GM18519 (cell line): ENCODE measurements at regions not wholly inside any gene's neighbourhood (a gene's known extent, or its start where the extent isn't known, plus 50 kb on each side); places are given as distances from the start of the nearest gene placed in this dataset.
"Not testable (repeated sequence)": the region's sequence is repeated elsewhere in the genome, so short reads cannot be mapped to it uniquely, and the experiment has no call there.

Experiments
- ATAC-seq: cut with Tn5 transposase; IDR thresholded peaks from one replicate; pipeline ENCODE4 v1.9.1; 2021; ENCODE audit warnings: mild to moderate bottlenecking, moderate library complexity; ENCODE audit not compliant: unreplicated experiment, low FRiP score

DNA sequence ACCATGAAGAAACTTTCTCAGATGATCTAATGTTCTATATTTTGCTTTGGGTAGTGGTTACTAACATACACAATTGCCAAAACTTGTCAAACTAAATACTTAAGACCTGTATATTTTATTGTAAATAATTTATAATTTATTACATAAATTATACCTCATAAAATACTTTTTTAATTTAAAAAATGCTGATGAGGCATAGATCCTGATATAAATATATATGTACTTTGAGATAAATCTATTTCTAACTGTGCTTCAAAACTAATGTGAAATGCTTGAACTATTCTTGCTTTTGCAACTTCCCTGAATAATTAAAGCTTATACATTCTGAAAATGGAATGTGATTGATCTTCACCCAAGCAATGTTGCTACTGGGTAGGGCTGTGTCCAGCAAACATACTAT, 568.8 kb downstream of the INSC start:
- no peak for ATAC-seq

DNA sequence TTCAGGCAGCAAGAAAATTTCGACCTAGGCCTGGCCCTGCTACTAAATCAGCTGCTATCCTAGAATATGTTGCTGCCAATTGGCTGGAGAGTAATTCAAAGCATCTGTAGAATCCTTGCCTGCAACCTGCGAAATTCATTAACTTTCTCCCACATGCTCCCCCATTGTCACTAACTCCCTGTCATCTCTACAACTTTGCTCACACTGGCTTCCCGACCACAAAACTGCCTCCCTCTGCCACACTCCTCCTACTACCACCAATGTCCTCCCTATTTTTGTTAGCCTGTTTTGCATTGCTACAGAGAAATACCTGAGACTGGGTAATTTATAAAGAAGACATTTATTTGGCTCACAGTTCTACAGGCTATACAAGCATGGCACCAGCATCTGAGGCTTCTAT, 570.6 kb downstream of the INSC start:
- ATAC-seq: no peak

DNA sequence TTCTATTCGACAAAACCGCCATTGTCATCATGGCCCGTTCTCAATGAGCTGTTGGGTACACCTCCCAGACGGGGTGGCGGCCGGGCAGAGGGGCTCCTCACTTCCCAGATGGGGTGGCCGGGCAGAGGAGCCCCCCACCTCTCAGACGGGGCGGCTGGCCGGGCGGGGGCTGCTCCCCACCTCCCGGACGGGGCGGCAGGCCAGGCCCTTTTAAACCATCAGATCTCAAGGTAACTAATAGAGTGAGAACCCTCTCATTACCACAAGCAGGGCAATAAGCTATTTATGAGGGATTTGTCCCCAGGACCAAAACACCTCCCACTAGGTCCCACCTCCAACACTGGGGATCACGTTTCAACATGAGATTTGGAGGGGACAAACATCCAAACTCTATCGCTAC, 571.5 kb downstream of the INSC start:
- ATAC-seq: not testable (repeated sequence)

DNA sequence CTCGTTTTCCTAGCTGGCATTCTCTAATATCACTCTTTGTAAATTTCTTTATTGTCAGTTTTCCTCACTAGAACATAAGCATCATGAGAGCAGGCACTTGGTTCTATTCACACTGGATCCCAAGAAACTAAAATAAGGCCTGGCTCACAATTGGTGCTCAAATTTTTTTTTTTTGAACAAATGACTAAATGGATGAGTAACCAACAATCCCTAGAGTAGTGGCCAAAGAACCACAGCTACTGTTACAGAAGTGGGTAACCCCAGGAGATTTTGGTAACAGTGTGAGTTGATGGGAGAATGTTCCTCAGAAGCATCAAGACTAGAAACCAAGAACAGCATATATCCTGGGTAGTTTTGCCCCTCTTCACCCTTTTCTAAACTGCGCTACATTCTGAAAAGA, 572.6 kb downstream of the INSC start:
- no peak for ATAC-seq

DNA sequence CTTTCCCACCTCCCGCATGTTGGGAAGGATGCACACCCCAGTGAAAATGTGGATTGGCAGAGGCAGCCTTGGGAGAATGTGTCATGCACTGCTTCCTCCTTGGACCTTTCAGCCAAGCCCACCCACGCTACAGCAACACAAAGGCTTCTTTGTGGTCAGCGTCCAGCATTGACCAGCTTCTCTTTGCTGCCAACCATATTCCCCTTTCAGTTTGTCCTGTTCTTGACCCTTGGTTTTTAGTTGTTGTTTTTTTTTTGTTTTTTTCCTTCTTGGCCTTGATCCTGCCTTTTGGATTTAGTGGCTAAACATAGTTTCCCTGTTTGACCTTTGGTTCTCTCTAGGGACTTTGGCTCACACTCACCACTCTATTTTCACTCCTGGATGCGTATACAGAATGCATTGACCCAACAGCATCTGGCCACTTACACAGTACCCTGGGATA, 573.6 kb downstream of the INSC start:
- no peak for ATAC-seq

DNA sequence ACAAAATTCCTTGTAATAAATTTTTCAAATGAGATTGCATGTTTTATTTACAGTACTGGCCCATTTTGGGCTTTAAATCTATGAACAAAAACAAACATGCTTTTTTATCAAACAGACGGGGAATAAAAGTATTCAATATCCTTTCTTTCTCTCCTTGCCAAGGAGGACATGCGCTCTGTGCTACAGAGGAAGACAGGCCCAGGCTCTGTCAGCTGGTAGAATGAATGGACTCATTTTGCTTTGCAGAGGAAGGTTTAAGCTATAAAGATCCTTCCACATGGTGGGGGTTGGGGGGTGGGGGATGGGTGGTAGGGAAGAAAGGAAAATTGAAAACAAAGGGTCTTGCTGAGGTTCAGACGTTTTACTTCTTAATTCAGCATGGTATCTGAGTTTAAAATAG, 575.6 kb downstream of the INSC start:
- no peak for ATAC-seq

DNA sequence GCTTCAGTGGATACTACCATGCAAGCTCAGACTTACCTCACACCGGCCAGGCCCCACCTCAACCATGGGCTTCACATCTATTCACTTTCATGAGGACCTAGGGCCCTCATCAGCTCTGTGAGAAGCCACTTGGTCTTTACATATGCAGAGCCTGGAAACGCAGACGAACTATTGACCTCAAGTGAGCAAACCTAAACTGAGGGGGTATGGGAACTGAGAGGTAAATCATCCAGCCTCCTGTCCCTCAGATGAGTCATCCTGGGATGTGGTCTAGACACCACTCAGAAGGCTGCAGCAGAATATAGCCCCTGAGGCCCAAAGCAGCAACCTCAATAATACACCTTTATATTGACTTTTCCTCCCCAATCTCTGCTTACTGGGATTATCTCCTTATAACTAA, 578.0 kb downstream of the INSC start:
- ATAC-seq: peak; percentile 63

DNA sequence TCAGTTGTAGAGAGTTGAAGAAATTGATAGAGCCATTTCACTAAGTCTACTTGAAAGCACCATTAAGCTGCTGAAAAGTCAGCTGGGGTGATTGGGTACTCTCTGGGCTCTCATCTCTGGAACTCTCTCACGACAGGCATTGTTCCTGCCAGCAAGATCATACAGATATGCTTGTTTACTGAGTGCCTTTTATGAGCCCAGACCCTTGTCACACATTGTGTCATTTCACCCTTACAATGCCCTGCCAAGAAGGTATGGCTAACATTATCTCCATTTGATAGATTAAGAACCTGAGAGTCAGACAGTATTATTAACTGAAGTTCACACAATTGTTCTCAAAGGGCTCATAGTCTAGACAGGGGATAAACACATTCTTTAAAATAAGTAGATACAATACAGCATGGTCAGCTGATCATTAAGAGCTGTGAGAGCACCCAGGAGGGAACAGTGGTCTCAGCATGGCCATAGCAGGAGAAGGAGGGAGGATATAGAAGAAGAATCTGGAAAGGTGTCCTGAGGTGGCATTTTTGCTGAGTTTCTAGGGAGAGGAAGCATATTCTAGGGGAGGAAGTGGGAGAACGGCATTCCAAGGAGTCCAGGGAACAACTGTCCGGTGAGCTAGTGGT, 580.5 kb downstream of the INSC start:
- no peak for ATAC-seq

DNA sequence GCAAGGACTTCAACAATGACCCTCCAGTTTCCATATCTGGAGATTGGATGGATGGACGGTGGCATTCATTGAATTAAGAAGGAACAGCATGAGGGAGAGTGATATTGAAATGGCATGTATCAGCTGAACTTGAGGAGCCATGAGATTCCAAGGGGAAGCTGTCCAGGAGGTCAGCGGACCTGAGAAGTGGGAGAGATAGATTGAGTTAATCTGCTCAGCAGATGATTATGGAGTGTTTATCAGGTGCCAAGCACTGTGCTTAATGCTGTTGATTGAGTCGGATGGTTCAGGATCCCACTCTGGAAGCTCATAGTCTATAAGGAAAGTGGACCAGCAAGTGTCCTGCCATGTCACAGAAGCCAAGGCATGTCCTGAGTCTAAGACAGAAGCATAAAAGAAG, 581.3 kb downstream of the INSC start:
- ATAC-seq: no peak

DNA sequence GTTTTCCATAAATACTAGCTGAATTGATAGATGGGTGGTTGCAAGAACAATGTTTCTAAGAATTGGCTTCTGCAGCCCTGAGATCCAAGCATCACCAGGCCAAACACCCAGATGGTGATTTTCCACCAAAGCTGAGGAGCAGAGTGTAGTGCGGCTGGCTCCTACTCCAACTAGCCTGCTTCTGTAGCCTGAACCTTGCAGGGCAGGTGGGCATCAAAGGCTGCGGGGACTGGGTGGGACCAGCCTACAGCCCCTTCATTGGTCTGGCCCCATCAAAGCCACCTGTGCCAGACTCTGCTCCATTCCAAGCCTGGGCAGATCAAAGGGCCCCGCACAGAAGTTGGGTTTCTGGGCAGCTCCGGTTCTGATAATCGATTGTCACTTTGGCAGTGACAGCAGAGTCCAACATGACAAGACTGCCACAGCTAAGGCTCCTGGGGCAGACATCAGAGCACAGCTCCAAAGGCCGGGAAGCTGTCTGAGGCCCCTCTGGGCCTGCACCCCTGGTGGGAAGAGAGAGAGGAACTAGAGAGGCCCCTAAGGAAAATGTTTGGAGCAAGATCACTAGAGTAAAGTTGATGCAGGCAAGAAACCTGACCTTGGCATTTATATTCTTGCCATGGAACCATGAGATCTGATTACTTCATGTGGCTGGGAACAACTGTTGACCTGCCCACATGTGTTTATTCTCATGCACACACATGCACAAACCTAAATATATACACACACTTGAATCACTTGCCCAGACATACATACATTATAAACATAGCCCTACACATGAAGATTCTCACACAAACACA, 582.9 kb downstream of the INSC start:
- no peak for ATAC-seq

DNA sequence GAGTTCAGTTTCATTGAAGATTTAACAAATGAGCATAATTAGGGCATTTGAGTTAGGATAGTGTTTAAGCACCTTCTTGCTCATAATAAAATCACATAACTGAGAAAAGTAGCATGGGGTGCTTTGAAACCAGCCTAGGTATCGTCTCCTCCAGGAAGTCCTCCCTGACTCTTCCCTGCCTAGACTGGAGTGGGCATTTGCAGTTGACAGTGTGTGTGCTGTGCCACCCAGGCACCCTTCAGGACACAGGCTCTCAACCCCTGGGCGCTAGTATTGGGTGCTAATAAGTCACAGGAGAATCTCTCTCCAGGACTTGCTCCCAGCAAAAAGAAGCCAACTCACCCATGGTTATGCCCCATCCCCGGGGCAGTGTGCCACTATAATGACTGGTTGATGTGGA, 584.1 kb downstream of the INSC start:
- ATAC-seq: no peak

DNA sequence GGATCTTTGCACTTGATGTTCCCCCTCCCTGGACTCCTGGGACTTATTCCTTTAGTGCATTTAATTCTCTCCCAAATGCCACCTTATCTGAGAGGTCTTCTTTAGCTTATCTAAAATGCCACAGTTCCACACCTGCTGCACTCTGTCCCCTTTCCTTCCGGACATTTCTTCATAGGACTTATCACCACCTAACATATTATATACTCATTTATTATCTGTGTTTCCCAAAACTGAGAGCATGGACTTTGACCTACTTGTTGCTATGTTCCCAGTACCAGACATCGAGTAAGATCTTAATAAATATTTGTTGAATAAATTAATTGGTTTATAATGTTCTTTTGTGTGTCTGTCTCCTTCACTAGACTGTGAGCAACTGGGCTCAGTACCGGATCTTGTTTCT, 585.3 kb downstream of the INSC start:
- ATAC-seq: no peak

DNA sequence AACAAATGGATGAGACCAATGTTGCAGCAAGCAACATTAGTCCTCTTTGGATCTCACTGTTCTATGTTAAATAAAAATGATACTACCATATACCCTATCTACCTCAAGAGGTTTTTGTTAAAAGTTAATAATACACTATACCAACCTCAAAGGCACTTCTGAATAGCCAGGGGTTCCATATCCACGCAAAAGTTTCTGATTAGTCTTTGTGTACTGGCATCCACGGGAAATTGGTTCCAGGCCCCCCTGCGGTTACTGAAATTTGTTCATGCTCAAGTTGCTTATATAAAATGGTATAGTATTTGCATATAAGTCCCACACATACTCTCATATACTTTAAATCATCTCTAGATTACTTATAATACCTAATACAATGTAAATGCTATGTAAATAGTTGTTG, 585.7 kb downstream of the INSC start:
- ATAC-seq: no peak

DNA sequence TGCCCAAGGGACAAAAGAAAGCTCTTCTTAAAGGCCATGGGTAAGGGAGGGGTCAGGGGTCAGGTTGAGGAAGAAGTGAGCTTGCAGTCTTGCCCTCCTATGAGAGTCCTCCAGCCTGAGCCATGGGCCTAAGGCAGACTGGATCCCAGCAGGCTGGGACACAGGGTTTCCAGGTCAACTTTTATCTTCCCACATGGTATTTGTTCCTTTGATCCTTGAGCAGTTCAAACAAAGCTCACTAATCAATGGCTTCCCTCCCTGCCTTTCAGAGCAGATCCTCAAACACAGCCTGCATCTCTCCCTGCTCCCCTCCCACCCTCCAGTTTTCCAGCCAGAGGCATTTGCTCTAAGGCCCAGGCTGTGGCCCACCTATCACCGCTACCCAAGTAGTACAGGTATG, 589.3 kb downstream of the INSC start:
- no peak for ATAC-seq

DNA sequence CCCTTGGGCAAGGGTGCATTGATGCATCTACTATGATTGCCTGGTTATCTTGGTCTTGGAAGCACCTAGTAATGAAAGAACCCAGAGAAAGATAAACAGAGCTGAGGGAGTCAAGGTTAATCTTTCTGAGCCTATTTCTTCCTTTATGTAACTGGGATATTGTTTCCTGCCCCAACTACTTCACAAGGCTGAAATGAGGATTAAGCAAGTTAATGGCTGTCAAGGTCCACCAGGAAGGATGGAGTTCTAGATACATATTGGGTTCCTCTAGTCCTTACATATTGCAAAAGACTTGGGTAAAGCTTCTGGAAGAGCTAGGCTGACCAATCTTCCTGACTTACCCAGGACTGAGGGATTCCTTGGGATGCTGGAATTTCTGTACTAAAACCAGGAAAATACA, 589.8 kb downstream of the INSC start:
- no peak for ATAC-seq

DNA sequence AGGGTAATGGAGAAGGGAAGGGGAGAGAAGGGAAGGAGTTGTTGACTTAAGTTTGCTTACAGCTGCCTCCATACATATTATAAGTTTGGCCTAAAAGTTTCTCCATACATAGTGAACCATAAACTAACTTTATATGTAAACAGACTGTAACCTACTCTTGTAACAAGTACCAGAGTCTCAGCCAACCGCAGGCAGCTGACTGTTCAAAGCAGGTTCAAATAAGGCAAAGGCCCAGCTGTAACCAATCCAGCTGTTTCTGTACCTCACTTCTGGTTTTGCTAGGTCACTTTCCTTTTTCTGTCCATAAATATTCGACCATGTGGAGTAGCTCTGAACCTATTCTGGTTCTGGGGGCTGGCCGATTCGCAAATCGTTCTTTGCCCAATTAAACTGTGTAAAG, 591.2 kb downstream of the INSC start:
- no peak for ATAC-seq

DNA sequence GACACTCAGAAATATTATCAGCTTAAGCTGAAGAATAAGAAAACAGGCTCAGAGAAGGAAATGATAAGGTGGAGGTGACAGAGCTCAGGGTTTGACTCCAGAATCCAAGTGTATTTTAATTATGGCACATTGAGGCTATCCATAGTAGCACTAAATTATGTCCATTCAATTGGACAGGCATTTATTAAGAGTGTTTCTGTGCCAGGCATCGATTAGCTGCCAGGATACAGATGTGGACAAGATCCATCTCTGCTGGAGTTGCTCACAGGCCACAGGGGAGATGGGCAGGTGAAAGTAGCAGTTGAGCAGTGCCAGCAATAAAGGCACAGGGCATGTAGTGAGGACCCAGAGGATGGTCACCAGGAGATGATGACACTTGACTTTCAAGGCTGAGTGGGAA, 592.5 kb downstream of the INSC start:
- ATAC-seq: no peak

DNA sequence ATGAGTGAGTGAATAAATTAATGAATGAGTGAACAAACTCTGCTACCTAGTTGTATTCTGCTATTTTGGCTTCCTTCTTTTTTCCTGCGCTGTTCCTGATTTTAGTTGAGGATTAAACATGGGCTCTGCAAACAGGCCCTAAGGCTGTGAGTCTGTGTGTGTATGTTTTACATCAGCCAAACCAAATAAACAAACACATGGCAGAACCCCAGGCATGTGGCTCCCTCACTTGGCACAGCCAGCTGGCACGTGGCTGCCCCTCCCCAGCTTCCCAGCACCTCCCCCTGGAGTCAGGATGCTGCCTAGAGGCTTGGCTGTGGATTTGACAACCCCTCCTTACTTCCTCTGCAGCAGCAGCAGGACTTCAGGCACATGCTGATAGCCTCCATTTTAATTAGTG, 593.2 kb downstream of the INSC start:
- no peak for ATAC-seq

DNA sequence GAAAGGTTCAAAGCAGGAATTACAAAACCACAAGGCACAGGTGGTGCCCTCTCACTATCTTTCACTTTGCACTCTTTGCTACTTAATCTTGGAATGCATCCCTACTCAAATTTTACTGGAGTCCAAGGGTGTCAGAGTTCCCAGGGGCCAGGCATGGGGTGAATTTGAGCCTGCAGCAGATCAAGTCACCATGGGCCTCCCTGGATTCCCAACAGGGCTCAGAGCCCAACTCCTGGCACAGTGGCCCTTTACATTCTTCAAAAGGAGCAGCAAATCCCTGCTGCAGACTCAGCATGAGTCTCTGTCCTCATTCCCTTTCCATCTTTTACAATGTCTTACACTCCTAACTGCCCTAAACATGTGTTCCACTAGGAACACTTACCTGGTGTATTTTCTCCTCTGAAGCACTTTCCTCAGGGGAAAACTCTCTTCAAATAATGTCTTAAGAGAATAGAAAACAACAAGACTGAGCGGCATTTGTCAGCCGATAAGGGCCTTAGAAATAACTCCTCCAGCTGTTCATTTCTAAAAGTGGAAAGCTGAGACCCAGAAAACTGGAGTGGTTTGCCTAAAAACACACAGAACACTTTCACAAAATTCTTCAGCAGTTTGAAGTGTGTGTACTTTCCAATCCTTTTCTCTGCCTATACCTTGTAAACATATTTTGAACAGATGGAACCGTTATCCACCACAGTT, 596.0 kb downstream of the INSC start:
- no peak for ATAC-seq

DNA sequence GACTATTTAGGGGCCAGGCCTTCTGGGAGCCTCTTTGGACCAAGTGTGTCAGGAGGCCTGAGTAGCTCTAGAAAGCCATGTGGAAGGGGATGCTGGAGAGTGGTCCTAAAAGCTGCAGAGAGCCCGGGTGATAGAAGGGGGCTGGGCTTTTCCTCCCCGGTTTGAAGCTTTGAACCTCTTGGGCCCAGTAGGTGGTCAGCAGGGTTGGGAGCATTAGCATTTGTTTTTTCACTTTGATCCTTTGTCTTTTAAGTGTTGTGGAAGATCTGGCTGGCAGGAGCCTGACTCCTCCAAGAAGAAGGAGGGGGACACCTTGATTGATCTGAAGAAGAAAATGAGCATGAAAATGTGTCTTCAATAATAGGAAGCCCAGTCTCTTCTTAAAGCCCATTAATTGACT, 596.6 kb downstream of the INSC start:
- no peak for ATAC-seq

DNA sequence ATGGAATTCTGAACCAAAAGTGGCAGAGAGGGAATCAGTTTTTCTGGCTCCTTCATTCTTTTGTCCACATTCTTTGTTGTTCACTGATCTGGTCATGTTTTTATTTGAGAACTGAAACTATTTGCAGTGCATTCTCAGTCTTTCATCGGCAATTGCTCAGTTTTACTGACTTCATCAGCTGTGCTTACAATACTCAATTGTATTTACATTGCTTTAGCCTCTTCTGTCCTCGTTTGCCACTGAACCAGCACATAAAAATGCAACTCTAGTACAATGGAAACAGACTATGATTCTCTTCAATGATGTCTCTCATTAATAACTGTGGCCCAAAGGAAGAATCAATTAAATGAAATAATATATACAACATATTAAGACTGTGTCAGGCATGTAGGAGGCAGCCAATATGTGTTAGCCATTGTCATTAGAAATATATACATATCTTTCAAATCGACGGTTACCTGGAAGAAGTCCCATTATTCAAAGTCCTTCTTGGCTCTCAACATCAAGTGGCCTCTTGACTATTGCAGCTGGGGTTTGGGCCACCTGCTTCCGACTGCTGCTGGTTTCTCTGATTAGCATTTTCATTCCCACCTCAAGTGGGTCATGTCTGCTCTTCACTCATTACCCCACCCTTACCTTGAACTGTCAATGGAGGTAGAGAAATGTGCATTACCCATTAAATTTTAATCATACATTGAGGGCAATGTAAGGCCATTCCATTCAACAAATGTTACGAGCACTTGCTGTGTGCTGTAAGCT, 600.1 kb downstream of the INSC start:
- ATAC-seq: no peak
